Neuron (in vitro differentiated cells): ENCODE measurements at regions not wholly inside any gene's neighbourhood (a gene's known extent, or its start where the extent isn't known, plus 50 kb on each side); places are given as distances from the start of the nearest gene placed in this dataset.
"Not testable (repeated sequence)": the region's sequence is repeated elsewhere in the genome, so short reads cannot be mapped to it uniquely, and the experiment has no call there.

Experiments used
- H2AFZ ChIP-seq: one replicate; pipeline ENCODE4 v1.6.1; 2013; ENCODE audit warnings: low read depth, mild to moderate bottlenecking, inconsistent platforms, low read length, moderate library complexity
- H3K27me3 ChIP-seq: one replicate; pipeline ENCODE4 v1.6.1; 2013; ENCODE audit warnings: low read length; ENCODE audit not compliant: insufficient read depth
- H3K36me3 ChIP-seq: one replicate; pipeline ENCODE4 v1.6.1; 2013; ENCODE audit warnings: low read length; ENCODE audit not compliant: insufficient read depth
- H3K4me1 ChIP-seq: one replicate; pipeline ENCODE4 v1.6.1; 2013; ENCODE audit warnings: low read length; ENCODE audit not compliant: insufficient read depth
- H3K4me3 ChIP-seq: 2 replicates; pipeline ENCODE4 v1.5.1; 2013; ENCODE audit warnings: mild to moderate bottlenecking, low read length, moderate library complexity
- H3K9me3 ChIP-seq: one replicate; pipeline ENCODE4 v1.6.1; 2013; ENCODE audit warnings: low read length

DNA sequence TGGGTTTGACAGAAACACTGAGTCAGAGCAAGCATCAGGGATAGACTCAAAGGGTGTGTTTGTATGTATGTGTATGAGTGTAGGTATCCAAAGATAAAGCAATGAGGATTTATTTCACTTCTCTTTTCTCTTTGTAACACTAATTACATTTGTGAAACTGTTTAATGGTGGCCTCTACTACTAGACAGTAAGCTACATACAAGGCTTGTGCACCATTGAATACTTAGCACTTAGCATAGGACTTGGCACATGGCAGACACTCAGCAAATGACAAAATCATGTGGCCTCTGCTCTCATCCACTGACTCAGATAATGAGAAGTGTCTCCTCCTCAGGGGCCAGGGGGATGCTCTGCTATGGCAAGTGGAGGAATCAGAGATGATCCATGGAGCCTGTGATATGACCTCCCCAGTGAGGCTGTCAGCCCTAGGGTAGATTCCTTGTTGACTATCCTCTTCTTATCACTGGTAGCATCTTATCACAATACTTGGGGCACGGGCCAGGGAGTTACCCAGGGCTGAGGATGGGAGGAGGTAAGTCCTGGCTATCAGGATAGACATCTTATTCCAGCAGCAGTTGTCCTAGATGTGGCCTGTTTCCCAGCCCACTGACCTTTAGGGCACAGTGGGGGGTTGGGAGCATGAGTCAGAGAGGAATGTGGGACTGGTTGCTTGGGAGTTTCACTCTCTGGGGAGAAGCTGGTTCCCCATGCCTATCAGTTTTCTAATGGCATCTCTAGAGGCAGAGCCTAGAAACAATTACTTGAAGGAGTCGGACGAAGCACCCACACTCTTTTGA, 71.2 kb upstream of the HOXC13 start:
- Histone ChIP-seq H3K9me3 (no peaks in the 10 kb centered on the region), H3K27me3 (peaks cover 4% of the 10 kb centered on the region), H2AFZ (no peak overlapping the region)

DNA sequence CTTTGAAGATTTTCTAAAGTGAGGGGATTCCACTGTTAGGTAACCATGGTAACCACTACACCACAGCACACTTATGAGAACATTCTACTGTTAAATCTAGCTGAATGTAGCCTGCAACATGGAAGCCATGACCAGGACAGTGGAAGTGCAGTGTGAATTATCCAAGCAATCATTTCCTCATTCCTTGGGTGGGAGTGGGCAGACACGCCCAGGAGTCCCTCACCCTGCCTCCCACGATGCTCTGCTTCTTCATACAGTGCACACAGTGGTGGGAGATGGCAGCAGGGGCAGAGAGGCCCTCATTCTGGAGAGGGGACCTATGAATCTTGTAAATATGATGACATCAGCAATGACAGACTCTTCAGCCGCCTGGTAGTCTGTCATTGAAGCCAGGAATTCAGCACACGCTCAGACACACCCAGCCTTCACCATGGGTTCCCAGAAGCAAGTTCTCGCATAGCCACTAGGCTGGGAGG, 70.1 kb upstream of the HOXC13 start:
- peaks cover 4% of the 10 kb centered on the region for H3K27me3 ChIP-seq
- H3K4me3 ChIP-seq, result no peak overlapping the region
- no peaks in the 10 kb centered on the region for H3K36me3 ChIP-seq
- no peaks in the 10 kb centered on the region for H3K4me1 ChIP-seq
- H3K9me3 ChIP-seq, result no peaks in the 10 kb centered on the region
- H2AFZ ChIP-seq, result no peak overlapping the region

More for the DNA sequence above, 71.2 kb upstream of the HOXC13 start:
- Histone ChIP-seq H3K4me3 (no peak overlapping the region), H3K36me3 (no peaks in the 10 kb centered on the region), H3K4me1 (no peaks in the 10 kb centered on the region)

DNA sequence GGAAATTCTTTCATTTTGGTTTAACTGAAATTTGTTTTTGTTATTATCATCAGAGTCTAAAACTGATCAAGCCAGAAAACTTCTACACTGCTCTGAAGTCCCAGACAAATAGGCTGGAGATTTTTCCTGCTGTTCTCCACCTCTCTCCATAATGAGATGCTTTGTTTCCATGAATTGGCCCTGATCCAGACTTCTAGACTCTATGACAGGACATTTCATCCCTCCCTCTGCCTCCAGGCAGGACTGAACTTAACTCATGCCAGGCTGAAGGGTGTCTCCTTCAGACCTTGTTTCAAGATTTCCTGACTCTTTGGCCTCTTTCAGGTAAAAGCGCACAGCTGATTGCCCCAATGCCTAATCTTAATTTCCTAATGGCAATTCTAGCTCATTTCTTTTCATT, 69.1 kb upstream of the HOXC13 start:
- Histone ChIP-seq H3K27me3 (peaks cover 4% of the 10 kb centered on the region), H3K4me3 (no peak overlapping the region), H3K36me3 (no peaks in the 10 kb centered on the region), H2AFZ (no peak overlapping the region), H3K9me3 (no peaks in the 10 kb centered on the region), H3K4me1 (no peaks in the 10 kb centered on the region)

DNA sequence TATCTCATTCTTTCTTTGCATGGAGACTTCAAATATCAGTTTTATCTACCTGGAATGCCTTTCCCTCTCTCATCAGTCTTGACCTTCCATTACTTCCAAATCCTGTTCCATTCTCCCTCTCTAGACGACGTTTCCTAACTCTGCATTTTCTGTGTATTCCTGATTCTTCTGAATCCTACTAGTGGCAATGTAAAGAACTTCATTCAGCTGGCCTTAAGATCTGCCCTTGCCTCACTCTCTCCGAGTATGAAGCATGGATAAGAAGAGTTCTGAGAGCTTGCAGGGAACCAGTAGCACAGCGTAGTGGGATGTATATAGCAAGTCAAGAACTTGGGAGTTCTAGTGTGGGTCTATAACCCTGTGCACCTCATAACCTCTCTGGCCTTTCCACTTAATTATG, 68.5 kb upstream of the HOXC13 start:
- Histone ChIP-seq H3K9me3 (no peaks in the 10 kb centered on the region), H3K36me3 (no peaks in the 10 kb centered on the region), H3K4me3 (no peak overlapping the region), H3K27me3 (peaks cover under 1% of the 10 kb centered on the region), H3K4me1 (no peaks in the 10 kb centered on the region), H2AFZ (no peak overlapping the region)

DNA sequence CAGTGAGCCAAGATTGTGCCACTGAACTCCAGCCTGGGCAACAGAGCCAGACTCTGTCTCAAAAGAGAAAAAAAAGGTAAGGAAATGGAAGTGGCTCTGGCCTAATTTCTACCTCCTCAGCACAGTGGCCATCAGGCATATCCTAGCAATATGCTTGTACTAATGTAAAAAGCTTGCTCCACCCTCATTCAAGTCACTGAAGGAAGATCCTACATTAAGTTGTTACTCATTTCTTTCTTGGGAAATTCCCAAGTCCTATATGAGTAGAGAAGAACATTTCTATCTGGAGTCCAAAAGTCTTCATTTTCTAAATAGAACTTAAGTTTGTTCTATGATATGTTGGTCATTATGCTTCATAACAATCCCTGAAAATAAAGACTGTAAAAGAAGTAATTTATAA, 67.3 kb upstream of the HOXC13 start:
- Histone ChIP-seq H3K9me3 (no peaks in the 10 kb centered on the region), H3K4me3 (no peak overlapping the region), H3K27me3 (no peaks in the 10 kb centered on the region), H2AFZ (no peak overlapping the region), H3K4me1 (no peaks in the 10 kb centered on the region), H3K36me3 (no peaks in the 10 kb centered on the region)

DNA sequence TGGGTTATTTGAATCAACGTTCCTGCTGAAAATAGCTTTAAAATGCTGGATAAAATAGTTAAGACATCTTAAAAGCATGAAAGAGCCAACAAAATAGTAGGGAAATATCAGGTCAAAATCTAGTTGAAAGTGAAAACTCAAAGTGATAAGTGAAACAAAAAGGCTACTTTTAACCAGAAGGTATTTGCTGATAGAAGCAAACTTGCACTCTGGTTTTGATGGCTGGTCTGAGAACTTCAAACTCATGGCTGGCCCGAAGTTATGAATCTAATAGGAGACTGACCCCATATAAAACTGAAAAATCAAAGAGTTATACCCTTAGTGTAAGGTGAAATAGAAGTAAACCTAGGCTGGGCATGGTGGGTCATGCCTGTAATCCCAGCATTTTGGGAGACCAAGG, 66.3 kb upstream of the HOXC13 start:
- Histone ChIP-seq H3K9me3 (no peaks in the 10 kb centered on the region), H3K36me3 (no peaks in the 10 kb centered on the region), H3K4me3 (no peak overlapping the region), H3K4me1 (no peaks in the 10 kb centered on the region), H3K27me3 (no peaks in the 10 kb centered on the region), H2AFZ (no peak overlapping the region)

DNA sequence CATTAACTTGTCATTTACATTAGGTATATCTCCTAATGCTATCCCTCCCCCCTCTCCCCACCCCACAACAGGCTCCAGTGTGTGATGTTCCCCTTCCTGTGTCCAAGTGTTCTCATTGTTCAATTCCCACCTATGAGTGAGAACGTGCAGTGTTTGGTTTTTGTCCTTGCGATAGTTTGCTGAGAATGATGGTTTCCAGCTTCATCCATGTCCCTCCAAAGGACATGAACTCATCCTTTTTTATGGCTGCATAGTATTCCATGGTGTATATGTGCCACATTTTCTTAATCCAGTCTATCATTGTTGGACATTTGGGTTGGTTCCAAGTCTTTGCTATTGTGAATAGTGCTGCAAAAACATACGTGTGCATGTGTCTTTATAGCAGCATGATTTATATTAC, 60.7 kb upstream of the HOXC13 start:
- H3K36me3 ChIP-seq, H2AFZ ChIP-seq, H3K4me1 ChIP-seq, H3K4me3 ChIP-seq, H3K27me3 ChIP-seq, H3K9me3 ChIP-seq: not testable (repeated sequence)

DNA sequence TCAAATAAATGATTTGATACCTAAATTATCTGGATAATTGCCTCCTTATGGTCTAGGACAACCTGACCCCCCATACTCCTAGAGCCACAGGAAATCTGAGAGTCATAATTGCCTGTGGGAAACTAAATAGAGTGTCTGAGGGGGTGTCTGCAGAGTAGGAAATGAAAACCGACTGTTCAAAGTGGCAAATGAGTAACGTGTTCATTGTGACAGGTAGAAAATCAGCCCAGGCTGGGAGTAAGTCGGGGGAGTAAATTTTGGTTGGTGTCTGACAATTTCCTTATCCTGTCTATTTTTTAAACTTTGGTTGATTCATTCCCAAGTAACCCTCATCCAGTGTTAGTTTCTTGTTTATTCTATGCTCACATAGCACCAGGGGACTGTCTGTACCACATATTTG, 51.6 kb upstream of the HOXC13 start:
- Histone ChIP-seq H3K4me1 (no peaks in the 10 kb centered on the region), H3K9me3 (no peaks in the 10 kb centered on the region), H2AFZ (no peak overlapping the region), H3K27me3 (peaks cover 11% of the 10 kb centered on the region), H3K4me3 (no peak overlapping the region), H3K36me3 (no peaks in the 10 kb centered on the region)

DNA sequence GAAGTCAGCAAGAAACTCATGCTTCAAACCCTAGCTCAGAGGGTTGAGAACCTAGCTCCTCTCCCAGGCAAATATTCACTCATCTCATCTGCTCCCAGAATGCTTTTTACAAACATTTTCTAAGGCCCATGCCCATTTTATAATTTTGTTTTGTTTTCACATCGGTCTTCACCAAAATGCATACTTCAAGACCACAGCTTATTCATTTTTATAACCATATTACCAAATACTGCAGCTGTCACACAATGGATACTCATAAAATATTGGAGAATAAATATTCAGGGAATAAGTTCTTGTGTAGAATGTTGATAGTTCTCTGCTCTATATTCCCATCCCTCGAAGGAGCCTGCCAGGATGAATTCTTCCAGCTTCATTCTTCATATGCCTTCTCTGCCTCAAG, 50.8 kb upstream of the HOXC13 start:
- no peaks in the 10 kb centered on the region for H3K9me3 ChIP-seq
- H3K36me3 ChIP-seq, result no peaks in the 10 kb centered on the region
- no peak overlapping the region for H2AFZ ChIP-seq
- no peak overlapping the region for H3K4me3 ChIP-seq
- H3K4me1 ChIP-seq, result no peaks in the 10 kb centered on the region
- peaks cover 11% of the 10 kb centered on the region for H3K27me3 ChIP-seq
